ENCODE measurements at regions not wholly inside any gene's neighbourhood (a gene's known extent, or its start where the extent isn't known, plus 50 kb on each side); places are given as distances from the start of the nearest gene placed in this dataset.
A peak's percentile ranks its signal among the peaks of the same experiment; 100 is the strongest.

DNA sequence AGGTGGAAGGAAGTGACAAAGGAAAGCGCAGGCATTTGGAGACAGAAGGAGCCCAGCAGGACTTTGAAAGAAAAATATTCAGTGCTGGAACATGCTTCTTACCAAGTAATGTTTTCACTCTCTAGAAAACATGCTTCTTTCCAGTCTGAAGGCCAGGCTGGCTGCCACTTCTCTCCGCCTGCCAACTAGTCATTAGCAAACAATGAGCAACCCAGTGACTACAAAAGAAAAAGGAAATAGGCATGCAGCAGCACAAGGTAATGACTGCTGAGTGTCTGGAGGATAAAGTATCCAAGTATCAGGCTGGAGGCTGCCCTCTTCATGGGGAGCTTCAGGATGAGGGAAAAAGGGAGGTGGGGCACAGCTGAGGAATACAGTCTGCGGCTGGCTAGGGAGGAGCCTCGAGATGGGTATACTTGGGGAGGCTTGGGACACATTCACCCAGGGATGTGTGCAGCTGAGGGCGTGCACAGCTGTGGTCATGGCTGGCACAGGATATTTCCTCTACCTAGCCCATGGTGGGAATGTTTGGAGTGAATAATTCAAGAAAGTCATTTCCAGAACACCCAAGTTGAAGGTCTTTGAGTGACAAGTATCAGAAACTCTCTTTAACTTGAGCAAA is 161.5 kb upstream of the KIF2A start:
- no peak overlapping the region for H2AK5ac ChIP-seq (ENCODE audit: low read depth, low read length)
- POLR2A ChIA-PET (ENCODE audit: partially characterized antibody), result no interaction called here
- no peak for DNase-seq (ENCODE audit: low read depth in 1 of 2, low spot score in 2 of 2)
- no peaks in the 10 kb centered on the region; the same call in 1 of the 2 replicates for H3K23me2 ChIP-seq (ENCODE audit: low read depth, low read length)
- no peaks in the 10 kb centered on the region for H3K79me1 ChIP-seq (ENCODE audit: low read depth, low read length)
- no peak overlapping the region for H3K23ac ChIP-seq (ENCODE audit: insufficient read length)
- H2BK120ac ChIP-seq (replicated peaks; ENCODE audit: low read depth, low read length), result no peak overlapping the region
- no peaks in the 10 kb centered on the region for H3K36me3 ChIP-seq (ENCODE audit: control insufficient read depth in 2 of 4, insufficient read depth in 4 of 4, low read length in 3 of 4)
- peaks cover 0 to 3% of the 10 kb centered on the region in 2 experiments; a peak in 1 of 4 replicates for H3K9me3 ChIP-seq (ENCODE audit: insufficient read depth in 2 of 2, low read depth in 1 of 2, low read length in 1 of 2)
- H2BK5ac ChIP-seq (ENCODE audit: low read depth, low read length), result no peak overlapping the region
- no peak overlapping the region for H3K9ac ChIP-seq (replicated peaks in 1 of 4; ENCODE audit: extremely low read depth in 1 of 4, low read depth in 3 of 4, low read length in 3 of 4)
- no peaks in the 10 kb centered on the region for H3K79me2 ChIP-seq (ENCODE audit: control insufficient read depth in 1 of 2, insufficient read depth in 2 of 2, low read length in 2 of 2)
- H3K4me3 ChIP-seq (ENCODE audit: extremely low read depth in 1 of 4, insufficient read depth in 2 of 4, low read depth in 3 of 4, low read length in 4 of 4), result no peak overlapping the region
- no peaks in the 10 kb centered on the region for H4K20me1 ChIP-seq (replicated peaks in 1 of 2; ENCODE audit: control insufficient read depth in 1 of 2, insufficient read depth in 2 of 2, low read length in 2 of 2)
- no peak for FAIRE-seq
- H2AFZ ChIP-seq (ENCODE audit: low read length), result peak overlapping the region; percentile 49; the same call in 1 of the 2 replicates
- H3K56ac ChIP-seq (replicated peaks; ENCODE audit: insufficient read length, low read depth, low read length), result no peak overlapping the region
- no peak overlapping the region for H2BK12ac ChIP-seq (ENCODE audit: low read depth, low read length)
- H3K18ac ChIP-seq (ENCODE audit: extremely low read depth, low read length), result no peak overlapping the region
- H2BK20ac ChIP-seq (ENCODE audit: low read length), result no peak overlapping the region
- no peak overlapping the region for H3K27ac ChIP-seq (ENCODE audit: low read depth, low read length)
- H3K14ac ChIP-seq (ENCODE audit: insufficient read length), result no peak overlapping the region
- H3K27me3 ChIP-seq (replicated peaks in 1 of 4; ENCODE audit: control insufficient read depth in 3 of 4, extremely low read depth in 1 of 4, insufficient read depth in 3 of 4, low read length in 3 of 4), result no peaks in the 10 kb centered on the region
- CTCF ChIA-PET (ENCODE audit: partially characterized antibody), result interaction anchor here (0.7 to 1.8 kb wide), 13 partner anchors 9 to 1093 kb away, joined by 3 to 7 read pairs (median 3); no protein-coding TSS in a partner anchor
- no peak overlapping the region for H4K91ac ChIP-seq (replicated peaks; ENCODE audit: insufficient read length, low read length)
- H3K4me1 ChIP-seq (replicated peaks in 1 of 4; ENCODE audit: control insufficient read depth in 3 of 4, insufficient read depth in 4 of 4, low read length in 3 of 4), result peaks cover 0 to 8% (median 4%) of the 10 kb centered on the region in 4 experiments; a peak in 3 of 7 replicates
- no peak for TF ChIP-seq POLR2A (IDR thresholded peaks at IDR 0.05; ENCODE audit: control extremely low read depth in 1 of 2, low read depth in 2 of 2, low read length in 2 of 2)
- TF ChIP-seq PHF8 (conservative IDR thresholded peaks at IDR 0.05; ENCODE audit: low read depth, low read length), result no peak
- TF ChIP-seq CHD2 (IDR thresholded peaks at IDR 0.05; ENCODE audit: low read length), result no peak
- no peak for TF ChIP-seq SP2 (IDR thresholded peaks at IDR 0.05; ENCODE audit: low read length)
- no peak overlapping the region for H4K8ac ChIP-seq (ENCODE audit: extremely low read depth, insufficient read depth, low read length)
- no peak overlapping the region for H4K5ac ChIP-seq (ENCODE audit: insufficient read length, low read depth, low read length)
- H2BK15ac ChIP-seq (ENCODE audit: low read length), result no peak overlapping the region
- H3K4me2 ChIP-seq (ENCODE audit: insufficient read depth in 1 of 2, low read depth in 2 of 2, low read length in 2 of 2), result no peak overlapping the region
- no peak overlapping the region for H3K4ac ChIP-seq (replicated peaks; ENCODE audit: insufficient read length, low read depth, low read length)
- WGBS, 2 experiments (ENCODE audit: extremely low coverage in 1 of 2, insufficient coverage in 1 of 2, insufficient read length in 1 of 2, insufficient replicate concordance in 2 of 2, low coverage in 1 of 2, low lambda C conversion rate in 2 of 2, missing lambda C conversion rate in 1 of 2), result 93% methylated on average over 5 of the region's 5 CpGs; no CpG with 5 or more reads in 1 of the 2 experiments
